ENCODE measurements at regions not wholly inside any gene's neighbourhood (a gene's known extent, or its start where the extent isn't known, plus 50 kb on each side); places are given as distances from the start of the nearest gene placed in this dataset.

DNA sequence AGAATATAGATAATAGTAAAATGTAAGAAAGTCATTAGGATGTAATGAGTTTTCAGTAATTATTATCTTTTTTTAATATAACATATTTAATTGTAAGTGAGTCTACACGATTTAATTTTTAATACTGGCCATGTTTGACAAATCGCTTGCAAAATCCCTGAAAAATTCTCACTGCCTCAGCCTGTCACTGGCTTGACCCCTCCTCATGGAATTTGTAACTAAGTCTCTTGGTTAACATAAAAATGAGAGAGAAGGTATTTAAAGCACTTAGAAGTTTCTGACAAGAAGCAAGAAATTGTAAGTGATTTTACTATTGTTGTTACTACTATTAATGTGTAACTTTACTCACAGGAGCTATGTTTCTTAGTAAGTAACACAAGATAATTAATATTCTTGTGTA is 237.9 kb upstream of the GK2 start:
- DNase-seq (ENCODE audit: low read depth): no peak
- FAIRE-seq: no peak
- Histone ChIP-seq H4K20me1 (ENCODE audit: insufficient read depth, low read length) (no peaks in the 10 kb centered on the region), H3K9me3 (ENCODE audit: insufficient read depth, low read depth, low read length) (no peaks in the 10 kb centered on the region), H2AFZ (ENCODE audit: low read depth, low read length) (no peak overlapping the region), H3K4me2 (ENCODE audit: low read length) (no peak overlapping the region), H3K27me3 (ENCODE audit: insufficient read depth, low read length) (no peaks in the 10 kb centered on the region), H3K27ac (ENCODE audit: low read depth, low read length) (no peak overlapping the region), H3K79me2 (ENCODE audit: insufficient read depth, low read length) (no peaks in the 10 kb centered on the region), H3K9ac (ENCODE audit: low read length) (no peak overlapping the region), H3K36me3 (ENCODE audit: insufficient read depth, low read length) (no peaks in the 10 kb centered on the region), H3K4me1 (ENCODE audit: insufficient read depth, low read length) (peaks cover 6% of the 10 kb centered on the region), H3K4me3 (ENCODE audit: insufficient read depth, low read depth, low read length) (no peak overlapping the region)
- Mint-ChIP-seq H3K9me3 (ENCODE audit: unreplicated experiment) (no peaks in the 10 kb centered on the region), H3K4me3 (ENCODE audit: unreplicated experiment) (no peak overlapping the region), H3K36me3 (ENCODE audit: low read depth, unreplicated experiment) (no peaks in the 10 kb centered on the region), H3K27ac (ENCODE audit: unreplicated experiment) (no peak overlapping the region), H3K4me1 (ENCODE audit: low read depth, unreplicated experiment) (peaks cover 8% of the 10 kb centered on the region), H3K27me3 (ENCODE audit: low read depth, unreplicated experiment) (no peaks in the 10 kb centered on the region)
- no peak for TF ChIP-seq EZH2 (IDR thresholded peaks at IDR 0.05; ENCODE audit: insufficient read depth, low read length)
- TF ChIP-seq, protein P1, sequence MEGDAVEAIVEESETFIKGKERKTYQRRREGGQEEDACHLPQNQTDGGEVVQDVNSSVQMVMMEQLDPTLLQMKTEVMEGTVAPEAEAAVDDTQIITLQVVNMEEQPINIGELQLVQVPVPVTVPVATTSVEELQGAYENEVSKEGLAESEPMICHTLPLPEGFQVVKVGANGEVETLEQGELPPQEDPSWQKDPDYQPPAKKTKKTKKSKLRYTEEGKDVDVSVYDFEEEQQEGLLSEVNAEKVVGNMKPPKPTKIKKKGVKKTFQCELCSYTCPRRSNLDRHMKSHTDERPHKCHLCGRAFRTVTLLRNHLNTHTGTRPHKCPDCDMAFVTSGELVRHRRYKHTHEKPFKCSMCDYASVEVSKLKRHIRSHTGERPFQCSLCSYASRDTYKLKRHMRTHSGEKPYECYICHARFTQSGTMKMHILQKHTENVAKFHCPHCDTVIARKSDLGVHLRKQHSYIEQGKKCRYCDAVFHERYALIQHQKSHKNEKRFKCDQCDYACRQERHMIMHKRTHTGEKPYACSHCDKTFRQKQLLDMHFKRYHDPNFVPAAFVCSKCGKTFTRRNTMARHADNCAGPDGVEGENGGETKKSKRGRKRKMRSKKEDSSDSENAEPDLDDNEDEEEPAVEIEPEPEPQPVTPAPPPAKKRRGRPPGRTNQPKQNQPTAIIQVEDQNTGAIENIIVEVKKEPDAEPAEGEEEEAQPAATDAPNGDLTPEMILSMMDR (IDR thresholded peaks at IDR 0.05; ENCODE audit: insufficient read depth, low read depth, low read length): no peak

DNA sequence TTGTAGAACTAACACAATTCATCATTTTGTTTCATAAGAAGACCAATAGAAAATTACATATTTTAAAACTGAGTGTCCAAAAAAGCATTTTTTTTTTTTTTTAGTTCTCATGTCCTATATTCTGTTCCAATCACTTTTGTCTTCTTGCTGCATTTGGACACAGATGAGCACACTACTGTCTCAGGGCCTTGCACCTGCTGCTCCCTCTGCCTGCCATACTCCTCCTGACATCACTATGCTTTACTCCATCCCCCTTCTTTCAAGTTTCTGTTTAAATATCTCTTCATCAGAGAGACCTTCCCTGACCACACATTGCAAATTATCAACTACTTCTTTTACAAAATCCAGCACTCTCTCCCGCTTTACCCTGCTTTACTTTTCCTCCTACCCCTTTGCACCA is 230.7 kb upstream of the GK2 start:
- TF ChIP-seq, protein P1 (IDR thresholded peaks at IDR 0.05; ENCODE audit: insufficient read depth, low read depth, low read length): no peak
- TF ChIP-seq EZH2 (IDR thresholded peaks at IDR 0.05; ENCODE audit: insufficient read depth, low read length): no peak
- H3K4me3 Mint-ChIP-seq (ENCODE audit: unreplicated experiment): no peak overlapping the region
- no peaks in the 10 kb centered on the region for H3K4me1 ChIP-seq (ENCODE audit: insufficient read depth, low read length)
- H2AFZ ChIP-seq (ENCODE audit: low read depth, low read length): no peak overlapping the region
- H3K27me3 Mint-ChIP-seq (ENCODE audit: low read depth, unreplicated experiment): no peaks in the 10 kb centered on the region
- no peaks in the 10 kb centered on the region for H3K4me1 Mint-ChIP-seq (ENCODE audit: low read depth, unreplicated experiment)
- no peaks in the 10 kb centered on the region for H3K9me3 Mint-ChIP-seq (ENCODE audit: unreplicated experiment)
- H3K9me3 ChIP-seq (ENCODE audit: insufficient read depth, low read depth, low read length): no peaks in the 10 kb centered on the region
- no peaks in the 10 kb centered on the region for H3K36me3 Mint-ChIP-seq (ENCODE audit: low read depth, unreplicated experiment)
- FAIRE-seq (no peak), DNase-seq (ENCODE audit: low read depth) (no peak)
- H3K4me3 ChIP-seq (ENCODE audit: insufficient read depth, low read depth, low read length): no peak overlapping the region
- H3K27ac ChIP-seq (ENCODE audit: low read depth, low read length): no peak overlapping the region
- H3K27me3 ChIP-seq (ENCODE audit: insufficient read depth, low read length): no peaks in the 10 kb centered on the region
- no peak overlapping the region for H3K4me2 ChIP-seq (ENCODE audit: low read length)
- no peaks in the 10 kb centered on the region for H3K79me2 ChIP-seq (ENCODE audit: insufficient read depth, low read length)
- H3K36me3 ChIP-seq (ENCODE audit: insufficient read depth, low read length): no peaks in the 10 kb centered on the region
- no peak overlapping the region for H3K9ac ChIP-seq (ENCODE audit: low read length)
- no peaks in the 10 kb centered on the region for H4K20me1 ChIP-seq (ENCODE audit: insufficient read depth, low read length)
- H3K27ac Mint-ChIP-seq (ENCODE audit: unreplicated experiment): no peak overlapping the region

DNA sequence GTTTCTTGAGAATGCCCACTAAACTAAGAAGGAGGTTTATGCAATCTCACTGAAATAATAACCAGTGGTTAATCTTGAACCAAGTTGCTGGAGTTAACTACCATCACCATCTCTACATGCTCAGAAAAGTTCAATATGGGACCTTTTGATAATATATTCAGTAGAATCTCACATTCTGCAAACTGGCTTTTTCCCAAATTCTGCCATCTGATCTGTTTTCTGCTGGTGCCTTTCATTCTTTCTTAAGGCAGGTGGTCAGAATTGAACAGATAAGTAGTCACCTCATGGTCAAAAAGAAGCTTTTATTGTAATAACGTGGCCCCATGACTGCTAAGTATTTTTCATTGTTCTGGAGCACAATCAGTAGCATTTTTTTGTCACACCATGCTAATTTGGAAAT is 229.0 kb upstream of the GK2 start:
- Histone ChIP-seq H3K4me1 (ENCODE audit: insufficient read depth, low read length) (no peaks in the 10 kb centered on the region), H3K79me2 (ENCODE audit: insufficient read depth, low read length) (no peaks in the 10 kb centered on the region), H3K9me3 (ENCODE audit: insufficient read depth, low read depth, low read length) (no peaks in the 10 kb centered on the region), H4K20me1 (ENCODE audit: insufficient read depth, low read length) (no peaks in the 10 kb centered on the region), H3K36me3 (ENCODE audit: insufficient read depth, low read length) (no peaks in the 10 kb centered on the region), H3K27ac (ENCODE audit: low read depth, low read length) (no peak overlapping the region), H2AFZ (ENCODE audit: low read depth, low read length) (no peak overlapping the region), H3K27me3 (ENCODE audit: insufficient read depth, low read length) (no peaks in the 10 kb centered on the region), H3K9ac (ENCODE audit: low read length) (no peak overlapping the region), H3K4me2 (ENCODE audit: low read length) (no peak overlapping the region), H3K4me3 (ENCODE audit: insufficient read depth, low read depth, low read length) (no peak overlapping the region)
- FAIRE-seq: no peak
- no peaks in the 10 kb centered on the region for H3K27me3 Mint-ChIP-seq (ENCODE audit: low read depth, unreplicated experiment)
- TF ChIP-seq EZH2 (IDR thresholded peaks at IDR 0.05; ENCODE audit: insufficient read depth, low read length): no peak
- TF ChIP-seq, protein P1 (IDR thresholded peaks at IDR 0.05; ENCODE audit: insufficient read depth, low read depth, low read length): no peak
- DNase-seq (ENCODE audit: low read depth): no peak
- no peaks in the 10 kb centered on the region for H3K9me3 Mint-ChIP-seq (ENCODE audit: unreplicated experiment)
- no peaks in the 10 kb centered on the region for H3K4me1 Mint-ChIP-seq (ENCODE audit: low read depth, unreplicated experiment)
- no peaks in the 10 kb centered on the region for H3K36me3 Mint-ChIP-seq (ENCODE audit: low read depth, unreplicated experiment)
- H3K27ac Mint-ChIP-seq (ENCODE audit: unreplicated experiment): no peak overlapping the region
- no peak overlapping the region for H3K4me3 Mint-ChIP-seq (ENCODE audit: unreplicated experiment)

Data from astrocyte (in vitro differentiated cells and primary cell).